GM19043 (cell line): ENCODE measurements at regions not wholly inside any gene's neighbourhood (a gene's known extent, or its start where the extent isn't known, plus 50 kb on each side); places are given as distances from the start of the nearest gene placed in this dataset.

Experiments used
- ATAC-seq: cut with Tn5 transposase; IDR thresholded peaks from one replicate; pipeline ENCODE4 v1.9.1; 2021; ENCODE audit warnings: low read depth; ENCODE audit not compliant: unreplicated experiment

DNA sequence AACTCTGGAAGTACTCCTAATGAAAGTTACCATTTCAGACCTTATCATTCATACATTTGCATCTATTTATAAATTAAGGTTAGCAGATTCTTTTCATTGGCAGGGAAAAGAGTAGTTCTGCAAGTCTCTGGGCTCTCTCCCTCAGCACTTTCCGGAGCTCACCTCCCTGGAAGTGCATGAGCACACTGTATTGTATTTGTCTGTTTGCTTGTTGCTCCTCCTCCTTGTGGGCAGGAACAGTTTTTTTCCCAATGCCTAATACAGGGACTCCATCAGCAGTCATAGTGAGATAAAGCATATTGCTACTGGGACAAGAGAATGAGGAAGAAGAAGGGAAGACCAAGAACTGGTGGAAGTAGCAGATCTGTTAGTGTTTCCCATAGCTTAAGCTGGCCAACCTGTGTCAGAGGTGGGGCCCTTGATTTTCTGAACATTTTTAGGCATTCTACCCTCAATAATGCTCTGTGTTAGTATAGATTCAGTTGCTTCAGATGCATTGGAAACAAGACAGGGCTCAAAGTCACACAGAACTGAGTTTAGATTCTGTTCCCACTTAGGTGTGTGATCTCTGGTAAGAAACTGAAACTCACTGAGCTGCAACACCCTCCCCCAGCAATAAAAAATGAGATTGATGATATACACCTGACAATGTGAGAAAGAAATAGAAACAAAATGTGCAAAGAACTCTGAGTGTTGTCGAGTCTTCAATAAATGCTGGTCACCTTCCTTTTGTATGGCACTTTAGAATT is 407.8 kb downstream of the TUSC7 start:
- no peak for ATAC-seq

DNA sequence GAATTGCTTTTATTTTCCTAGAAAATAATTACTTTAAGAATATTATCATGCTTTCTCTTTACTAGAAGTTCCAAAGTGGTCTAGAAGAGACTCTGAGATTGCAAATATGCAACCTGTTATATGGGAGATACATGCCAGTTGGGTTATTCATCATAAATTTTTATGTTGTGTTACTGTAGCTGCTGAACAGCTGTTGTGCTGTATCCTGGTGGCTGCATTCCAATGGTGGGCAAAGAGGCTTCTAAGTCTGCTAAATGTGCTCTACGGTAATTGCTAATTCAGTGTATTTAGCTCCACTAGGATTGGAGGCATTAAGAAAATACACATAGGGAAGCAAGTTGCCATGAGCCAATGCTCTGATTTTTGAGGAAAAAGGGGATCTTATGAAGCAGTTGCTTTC is 409.0 kb downstream of the TUSC7 start:
- ATAC-seq: no peak

DNA sequence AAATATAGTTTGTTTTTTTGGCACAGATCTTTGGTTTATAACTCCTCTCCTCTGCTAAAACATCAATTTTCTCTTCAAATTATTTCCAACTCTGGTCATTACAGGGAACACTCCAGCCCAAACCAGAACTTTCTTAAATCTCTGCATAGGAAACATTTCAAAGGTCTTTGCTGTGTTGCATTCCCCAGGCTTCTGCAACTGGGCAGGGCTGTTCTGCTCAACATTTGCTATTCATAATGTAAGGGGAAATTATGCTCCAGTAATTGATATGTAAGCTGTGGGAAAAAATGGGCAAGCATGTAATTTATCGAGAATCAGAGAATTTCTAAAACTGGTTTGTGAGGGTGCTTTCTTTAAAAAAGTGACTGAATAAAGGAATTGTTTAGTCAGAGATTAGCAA is 410.4 kb downstream of the TUSC7 start:
- ATAC-seq: no peak

DNA sequence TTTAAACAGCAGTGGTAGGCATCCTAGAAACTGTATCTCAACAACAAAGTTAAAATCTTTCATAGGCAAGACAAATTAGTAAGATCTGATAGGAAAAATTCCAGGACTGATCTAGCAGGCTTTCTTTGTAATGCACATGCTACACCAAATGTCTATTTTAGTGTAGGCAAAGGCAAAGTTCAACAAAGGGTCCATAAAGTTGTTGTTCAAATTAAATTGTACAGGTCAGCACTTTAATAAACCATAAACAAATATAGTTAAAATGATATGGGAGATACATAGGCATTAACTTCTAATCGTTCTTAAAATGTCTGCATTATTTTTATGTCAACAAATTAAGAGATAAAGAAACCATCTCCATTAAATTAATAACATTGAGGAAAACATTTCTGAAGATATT is 413.0 kb downstream of the TUSC7 start:
- no peak for ATAC-seq

DNA sequence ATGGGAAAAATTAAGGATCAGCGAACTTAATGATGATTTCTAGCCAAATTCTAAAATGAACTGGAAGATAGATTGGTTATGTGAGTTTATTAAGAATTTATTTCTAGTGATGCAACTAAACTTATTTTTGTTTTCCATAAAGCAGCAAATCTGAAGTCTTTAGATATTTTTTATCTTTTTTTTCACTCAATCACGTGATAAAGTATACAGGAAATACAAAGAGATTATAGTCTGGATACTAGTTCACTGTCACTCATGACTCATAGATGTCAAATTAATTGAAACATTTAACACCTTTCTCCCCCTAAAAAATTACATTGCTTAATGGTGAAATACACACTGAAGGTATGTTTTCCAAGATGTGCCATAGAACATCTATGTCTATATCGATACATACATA is 416.9 kb downstream of the TUSC7 start:
- ATAC-seq: no peak

DNA sequence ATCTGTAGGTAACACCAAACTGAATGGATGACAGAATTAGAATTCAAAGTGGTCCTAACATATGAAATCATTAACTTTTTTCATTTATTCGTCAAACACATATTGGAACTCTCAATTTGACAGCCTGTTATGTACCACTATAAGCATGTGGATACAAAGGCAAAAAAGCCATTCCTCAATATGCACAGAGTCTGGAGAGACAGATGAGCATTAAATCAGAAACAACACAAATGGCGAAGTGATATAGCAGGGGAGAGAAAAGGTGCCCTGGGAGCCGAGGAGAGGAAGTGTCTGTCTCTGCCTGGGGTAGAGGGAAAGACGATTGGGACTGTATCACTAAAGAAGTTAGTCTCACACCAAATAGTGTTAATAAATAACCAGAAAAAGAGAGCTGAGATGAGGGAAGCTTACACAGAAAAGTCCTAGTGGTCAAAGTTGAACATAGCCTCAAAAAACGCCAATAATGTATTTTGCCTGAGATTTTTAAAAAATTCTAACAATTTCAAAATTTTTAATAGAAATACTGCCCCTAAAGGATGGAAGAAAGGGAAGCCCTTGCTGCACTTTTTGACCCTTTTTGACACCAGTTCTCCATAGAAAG is 417.5 kb downstream of the TUSC7 start:
- no peak for ATAC-seq

DNA sequence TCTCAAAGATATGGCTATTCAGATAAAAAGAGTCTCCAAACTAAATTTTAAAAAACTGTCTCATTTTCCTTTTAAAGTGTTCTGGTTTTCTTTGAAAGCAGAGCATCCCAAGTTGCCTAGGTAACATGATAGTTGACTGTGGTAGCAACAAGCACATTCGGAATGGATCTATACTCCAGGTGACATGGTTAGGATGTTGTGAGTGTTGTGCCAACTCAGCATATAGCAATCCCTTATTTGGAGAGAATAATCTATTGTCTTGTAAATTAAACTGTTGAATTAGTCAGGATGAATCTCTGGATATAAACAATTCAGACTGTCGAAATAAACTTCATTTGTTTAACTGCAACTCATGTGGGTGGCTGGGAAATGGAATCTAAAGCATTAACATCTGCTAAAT is 418.6 kb downstream of the TUSC7 start:
- ATAC-seq: no peak

DNA sequence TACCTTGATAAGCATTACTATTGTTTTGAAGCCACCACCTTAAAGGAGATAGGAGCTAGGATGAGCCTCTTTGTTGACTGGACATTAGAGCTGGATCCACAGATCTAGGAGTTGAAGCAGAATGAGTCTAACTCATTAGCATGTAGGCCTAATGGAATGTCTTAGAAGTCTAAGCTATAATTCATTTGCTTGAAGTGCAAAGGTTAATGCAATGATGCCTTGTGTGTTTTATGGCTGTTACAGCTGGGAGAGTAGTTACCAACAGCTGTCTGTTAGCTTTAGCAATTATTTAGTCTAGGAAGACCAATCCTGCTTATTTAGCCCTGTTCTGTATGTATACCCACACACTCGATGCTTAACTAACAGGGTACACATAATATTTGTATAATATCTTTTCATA is 419.3 kb downstream of the TUSC7 start:
- ATAC-seq: no peak

DNA sequence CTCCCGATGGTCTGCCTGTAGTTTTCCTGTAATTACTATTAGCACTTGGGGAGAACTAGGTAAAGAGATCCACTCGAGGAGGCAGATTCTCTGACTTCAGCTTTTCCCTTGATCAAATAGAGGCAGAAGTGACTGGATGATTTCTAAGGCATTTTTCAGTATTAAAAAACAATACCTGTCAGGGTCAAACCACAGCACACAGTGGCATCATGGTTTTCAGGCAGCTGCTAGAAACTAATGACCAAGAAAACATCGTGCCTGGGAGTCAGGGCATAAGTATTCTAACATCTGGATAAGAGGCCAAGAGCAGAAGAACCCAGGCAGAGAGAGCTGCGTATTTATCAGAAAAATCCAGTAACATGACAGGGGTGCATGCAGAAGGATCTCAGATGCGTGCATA is 419.9 kb downstream of the TUSC7 start:
- no peak for ATAC-seq

DNA sequence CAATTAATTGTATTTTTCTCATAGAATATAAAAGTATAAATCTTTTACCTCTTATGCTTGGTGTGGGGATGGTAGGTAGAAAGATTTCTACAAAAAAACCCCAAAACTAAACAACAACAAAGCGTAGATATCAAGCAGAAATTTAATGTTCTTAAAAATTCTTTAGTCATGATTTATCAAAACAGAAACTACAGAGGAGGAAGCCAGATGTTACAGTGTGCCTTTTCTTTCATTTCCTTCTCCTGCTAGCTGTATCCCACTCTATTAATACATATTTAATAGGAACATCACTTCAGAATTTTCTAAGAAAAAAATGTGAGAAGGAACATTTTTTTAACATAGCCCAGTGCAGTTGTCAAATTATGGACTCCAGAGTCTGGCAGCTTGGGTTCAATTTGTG is 420.6 kb downstream of the TUSC7 start:
- ATAC-seq: no peak

DNA sequence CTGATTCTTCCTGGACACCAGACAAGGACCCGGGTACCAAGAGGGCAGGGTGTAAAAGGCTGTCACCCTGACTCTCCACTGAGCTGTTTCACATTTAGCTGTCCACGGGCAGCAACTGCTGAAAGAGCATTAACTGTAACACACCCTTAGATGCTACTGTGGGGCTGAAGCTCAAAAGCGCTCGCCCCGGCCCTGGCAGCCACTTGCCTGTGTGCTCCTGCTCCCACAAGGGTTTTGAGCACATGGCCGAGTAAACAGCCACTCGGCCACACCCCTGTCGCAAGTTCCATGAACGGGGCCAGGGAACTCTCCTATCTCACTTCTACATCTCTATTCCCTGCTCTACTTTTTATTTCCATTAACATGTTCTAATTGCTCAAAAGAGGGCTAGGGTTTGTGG is 421.7 kb downstream of the TUSC7 start:
- ATAC-seq: no peak

DNA sequence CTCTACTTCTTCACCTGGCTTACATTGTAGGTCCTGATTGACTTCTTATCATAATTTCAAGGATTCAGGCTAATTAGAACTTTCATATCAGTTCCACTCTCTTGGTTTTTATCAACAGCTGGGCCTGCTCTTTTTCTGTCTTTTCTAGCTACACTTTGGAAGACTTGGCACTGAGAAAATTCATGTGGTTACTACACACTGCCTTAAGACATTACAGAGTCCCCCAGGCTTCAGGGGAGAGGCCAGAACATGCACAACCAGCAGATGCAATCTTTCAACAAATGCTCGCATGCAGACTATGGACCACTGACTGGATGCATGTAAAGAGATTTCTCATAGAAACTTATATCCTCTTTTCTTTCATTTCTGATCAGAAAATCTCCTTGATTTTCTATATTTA is 423.5 kb downstream of the TUSC7 start:
- no peak for ATAC-seq

DNA sequence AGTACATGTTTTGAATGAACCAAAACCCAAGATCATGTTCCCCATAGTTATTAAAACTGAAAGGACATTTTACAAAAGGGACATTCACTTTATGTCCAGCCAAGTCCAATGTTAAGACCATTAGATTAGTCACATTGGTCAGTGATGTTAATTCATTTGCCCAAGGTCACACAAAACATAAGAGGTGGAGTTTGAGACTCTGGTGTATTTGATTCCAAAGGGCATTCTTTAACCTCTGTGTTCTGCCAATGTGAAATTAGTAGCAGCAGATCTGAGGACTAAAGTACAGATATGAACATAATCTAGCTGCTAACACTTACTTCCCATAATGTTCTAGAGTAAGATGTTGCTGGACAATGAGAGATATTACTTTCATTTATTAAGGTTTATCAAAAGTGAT is 425.6 kb downstream of the TUSC7 start:
- no peak for ATAC-seq

DNA sequence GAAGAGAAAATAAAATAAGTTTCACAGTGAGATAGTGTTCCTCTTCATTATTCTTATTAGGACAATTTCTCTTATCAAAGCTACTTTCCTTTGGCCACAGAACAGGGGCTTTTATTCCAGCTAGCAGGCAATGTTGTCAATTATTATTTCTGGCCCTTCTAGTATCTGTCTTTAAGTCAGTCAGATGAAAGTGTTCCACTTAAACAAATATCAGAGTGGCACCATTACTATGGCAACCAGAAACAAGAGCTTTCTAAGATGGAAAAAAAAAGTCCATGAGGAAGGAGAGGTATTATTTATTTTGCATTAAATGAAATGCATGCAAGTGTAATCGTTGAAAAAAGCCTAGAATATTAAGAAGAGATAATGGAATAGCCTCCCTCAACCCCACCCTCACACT is 426.4 kb downstream of the TUSC7 start:
- ATAC-seq: no peak

DNA sequence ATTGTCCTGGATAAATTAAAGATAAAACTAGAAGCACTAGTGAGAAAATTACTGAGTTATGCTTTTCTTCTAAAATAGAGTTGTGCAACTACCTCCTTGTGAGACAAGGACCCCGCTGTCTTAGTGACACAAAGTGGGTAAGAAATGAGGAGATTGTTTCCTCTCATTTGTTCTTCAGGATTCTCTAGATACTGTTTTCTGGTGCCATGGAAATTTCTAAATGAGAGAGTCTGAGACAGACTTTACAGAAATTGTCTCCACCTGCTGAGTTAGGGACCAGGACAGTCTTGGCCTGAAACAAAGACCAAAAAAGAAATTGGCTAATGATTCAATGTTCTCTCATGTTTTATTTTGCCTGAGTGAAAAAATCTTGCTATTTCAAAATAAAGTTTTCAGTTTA is 427.5 kb downstream of the TUSC7 start:
- no peak for ATAC-seq

DNA sequence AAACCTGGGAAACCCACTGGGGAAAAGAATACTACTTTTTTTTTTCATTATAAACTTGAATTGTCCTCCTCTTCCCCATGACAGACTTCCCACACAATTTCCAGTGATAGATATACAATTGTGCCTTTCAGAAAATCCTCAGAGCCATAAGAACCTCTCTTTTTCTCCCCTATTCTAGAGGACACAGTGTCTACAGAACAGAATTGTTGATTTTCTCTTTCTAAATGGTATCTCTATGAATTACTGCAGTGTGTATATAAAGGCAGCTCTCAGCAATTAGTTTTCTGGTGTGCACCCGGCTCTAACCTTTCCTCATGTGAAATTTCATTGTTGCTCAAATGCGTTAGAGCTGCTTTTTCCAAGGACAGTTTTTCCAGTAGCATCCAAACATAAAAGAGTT is 430.1 kb downstream of the TUSC7 start:
- ATAC-seq: no peak

DNA sequence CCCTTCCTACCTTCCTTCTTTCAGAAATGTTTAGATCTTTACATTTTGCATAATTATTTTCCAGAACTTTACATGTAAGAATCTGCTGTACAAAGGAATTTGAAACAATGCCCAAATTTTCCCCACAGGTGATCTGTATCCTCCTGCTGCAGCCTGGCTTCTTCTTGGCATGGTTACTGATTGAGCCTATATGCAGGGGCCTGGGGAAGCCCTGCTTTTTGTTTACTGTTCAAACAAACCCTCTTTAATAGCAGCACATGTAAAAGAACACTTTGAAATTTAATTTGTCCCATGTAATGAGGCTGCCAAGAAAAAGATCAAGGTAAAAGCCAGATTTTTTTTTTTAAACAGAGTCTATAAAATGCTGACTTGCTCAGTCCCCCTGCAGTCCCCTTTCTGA is 432.2 kb downstream of the TUSC7 start:
- ATAC-seq: no peak

DNA sequence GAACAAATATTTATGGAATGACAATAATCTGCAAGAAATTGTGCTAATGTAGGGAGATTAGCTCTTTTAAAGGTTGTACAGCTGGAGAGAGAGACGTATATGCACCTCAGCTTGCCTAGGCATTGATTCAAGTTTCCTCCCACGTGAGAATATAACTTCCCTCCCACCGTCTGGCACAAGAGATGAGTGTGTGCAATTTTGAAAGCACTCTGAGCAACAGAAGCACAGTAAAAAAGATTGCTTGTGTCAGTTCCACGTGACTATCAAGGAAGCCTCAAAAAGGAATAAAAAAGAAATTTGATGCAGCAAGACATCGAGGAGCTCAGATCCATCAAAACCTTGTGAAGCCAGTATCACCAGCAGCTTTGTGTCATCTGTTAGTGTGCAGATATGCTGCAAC is 435.3 kb downstream of the TUSC7 start:
- no peak for ATAC-seq

DNA sequence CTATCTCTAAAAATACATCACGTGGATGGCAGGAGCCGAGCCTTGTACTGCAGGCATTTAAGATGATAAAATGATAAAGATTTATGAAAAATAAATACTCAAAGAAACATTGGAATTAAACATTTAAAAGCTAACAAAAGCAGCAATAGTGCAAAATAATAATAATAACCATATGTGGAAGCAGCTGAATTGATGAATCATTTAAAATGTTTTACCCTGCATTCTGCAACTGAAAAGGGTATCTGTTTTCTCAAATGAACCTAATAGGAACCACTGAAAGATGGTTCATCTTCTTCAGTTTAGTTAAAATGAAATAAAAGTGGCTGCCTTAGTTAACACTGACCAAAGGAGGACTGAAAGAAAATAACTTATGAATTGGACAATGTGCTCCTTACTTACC is 436.1 kb downstream of the TUSC7 start:
- no peak for ATAC-seq

DNA sequence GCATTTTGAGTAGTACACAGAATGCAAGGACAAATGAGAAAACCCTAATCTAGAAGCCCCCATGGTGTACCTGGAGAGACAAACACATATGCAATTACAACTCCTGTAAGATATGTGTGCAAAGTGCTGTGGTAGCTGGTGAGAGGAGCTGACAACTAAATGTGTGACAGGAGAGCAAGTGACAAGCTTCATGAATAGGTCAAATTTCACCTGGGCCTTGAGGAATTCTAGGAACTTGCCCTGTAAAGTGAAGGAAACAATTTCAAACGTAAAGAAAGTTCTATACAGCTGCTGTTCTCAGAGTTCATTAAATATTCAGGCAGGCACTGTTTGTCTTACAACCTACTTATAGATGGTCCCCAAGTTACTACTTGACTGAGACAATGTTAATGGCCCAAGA is 437.0 kb downstream of the TUSC7 start:
- no peak for ATAC-seq

DNA sequence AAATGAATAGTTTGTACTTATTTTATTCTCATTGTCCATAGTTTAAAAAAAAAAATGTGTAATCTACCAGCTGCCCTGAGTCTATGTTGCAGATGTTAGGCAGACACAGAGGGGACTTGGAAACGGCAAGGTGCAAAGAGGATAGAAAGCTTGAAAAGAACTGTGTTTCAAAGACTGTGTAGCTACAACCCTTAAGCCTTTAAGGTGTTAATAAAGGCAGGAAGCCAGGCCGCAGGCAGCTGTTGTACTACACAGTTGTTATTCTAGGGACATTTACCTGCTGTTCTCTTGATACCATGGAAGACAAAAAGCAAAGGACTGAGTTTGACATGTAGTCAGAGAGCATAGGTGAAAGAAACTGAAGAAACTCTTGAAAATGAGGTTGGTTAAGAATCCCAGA is 440.0 kb downstream of the TUSC7 start:
- no peak for ATAC-seq

DNA sequence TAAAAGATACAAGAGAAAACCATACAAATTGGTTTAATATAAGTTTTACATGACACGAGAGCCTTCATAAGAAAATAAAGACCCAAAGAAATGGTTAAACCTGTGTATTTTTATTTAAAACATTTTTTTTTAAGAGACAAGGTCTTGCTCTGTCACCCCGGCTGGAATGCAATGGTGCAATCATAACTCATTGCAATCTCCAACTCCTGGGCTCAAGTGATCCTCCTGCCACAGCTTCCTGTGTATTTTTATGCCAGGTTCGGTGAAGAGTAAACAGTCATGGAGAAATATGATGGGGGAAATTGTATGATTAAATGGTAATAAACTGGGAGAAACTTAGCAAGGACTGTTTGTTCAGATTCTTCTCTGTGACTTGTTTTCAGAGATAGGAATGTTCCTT is 441.0 kb downstream of the TUSC7 start:
- ATAC-seq: no peak

DNA sequence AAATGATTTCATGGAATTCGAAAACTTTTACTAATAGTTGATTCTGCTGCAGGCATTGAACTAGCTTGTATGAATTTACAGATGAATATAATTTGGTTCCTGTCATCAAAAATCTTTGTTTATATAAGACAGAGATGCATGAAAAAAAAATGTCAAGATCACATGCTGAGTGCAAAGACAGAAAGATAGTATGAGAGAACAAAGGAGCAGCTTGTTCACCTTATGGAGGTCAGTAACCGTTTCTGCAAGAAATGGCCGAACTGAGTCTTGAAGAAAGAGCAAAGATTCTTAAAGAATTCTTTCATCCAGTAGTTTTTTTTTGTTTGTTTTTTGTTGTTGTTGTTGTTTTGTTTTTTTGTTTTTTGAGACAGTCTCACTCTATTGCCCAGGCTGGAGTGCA is 450.6 kb downstream of the TUSC7 start:
- no peak for ATAC-seq
